H1 (cell line): ENCODE measurements at regions not wholly inside any gene's neighbourhood (a gene's known extent, or its start where the extent isn't known, plus 50 kb on each side); places are given as distances from the start of the nearest gene placed in this dataset.

Experiments used
- CTCF ChIA-PET: fragments of 300-600 bp; sonication (Branson Sonifier 250); formaldehyde crosslinking; loops from one replicate; lab custom pipeline; 2021; ENCODE audit not compliant: partially characterized antibody; lab: Charles Lee
- POLR2A ChIA-PET: fragments of 300-600 bp; sonication (Branson Sonifier 250); formaldehyde crosslinking; loops from one replicate; lab custom pipeline; 2021; ENCODE audit warnings: inconsistent platforms; ENCODE audit not compliant: partially characterized antibody; lab: Charles Lee
- DNase-seq, 2 experiments: peaks; one replicate each; pipeline versions ENCODE4 v3.0.0 to v3.0.0-alpha.2; 2010 to 2022; ENCODE audit warnings: low spot score in 2 of 2, low read depth in 1 of 2, mixed read lengths in 1 of 2
- FAIRE-seq: peaks from 2 replicates; lab custom pipeline; 2011; peaks lifted over from hg19 to GRCh38; lab: Jason Lieb, UNC
- H2AFZ ChIP-seq: 2 replicates; pipeline ENCODE4 v1.8.1; 2012; ENCODE audit warnings: low read length, inconsistent platforms
- H2AK5ac ChIP-seq: 2 replicates; pipeline ENCODE4 v1.6.1; 2013; ENCODE audit warnings: low read depth, low read length
- H2BK120ac ChIP-seq: replicated peaks from 2 replicates; pipeline ENCODE3; 2013; ENCODE audit warnings: low read depth, low read length, inconsistent platforms
- H2BK12ac ChIP-seq: 2 replicates; pipeline ENCODE4 v1.6.1; 2013; ENCODE audit warnings: low read depth, low read length
- H2BK15ac ChIP-seq: 2 replicates; pipeline ENCODE4 v1.6.1; 2013; ENCODE audit warnings: low read length
- H2BK20ac ChIP-seq: 2 replicates; pipeline ENCODE4 v1.6.1; 2013; ENCODE audit warnings: low read length
- H2BK5ac ChIP-seq: 2 replicates; pipeline ENCODE4 v1.6.1; 2013; ENCODE audit warnings: low read depth, low read length
- H3K14ac ChIP-seq: 2 replicates; pipeline ENCODE4 v1.6.1; 2013; ENCODE audit warnings: inconsistent platforms; ENCODE audit not compliant: insufficient read length
- H3K18ac ChIP-seq: 2 replicates; pipeline ENCODE4 v1.6.1; 2013; ENCODE audit warnings: low read length; ENCODE audit errors: extremely low read depth
- H3K23ac ChIP-seq: 2 replicates; pipeline ENCODE4 v1.6.1; 2013; ENCODE audit warnings: inconsistent platforms; ENCODE audit not compliant: insufficient read length
- H3K23me2 ChIP-seq: 2 replicates; pipeline ENCODE4 v1.6.1; 2013; ENCODE audit warnings: low read depth, low read length
- H3K27ac ChIP-seq: 2 replicates; pipeline ENCODE4 v1.6.1; 2011; ENCODE audit warnings: low read depth, low read length, inconsistent platforms
- H3K27me3 ChIP-seq, 4 experiments: replicated peaks in 1 of 4; 1 replicate in 1 of 4; 2 replicates in 3 of 4; pipeline versions ENCODE4 v1.6.1 to v1.8.1; 2011 to 2013; ENCODE audit warnings: low read length in 3 of 4, mild to moderate bottlenecking in 3 of 4, inconsistent platforms in 2 of 4, mixed read lengths in 2 of 4, moderate library complexity in 1 of 4; ENCODE audit not compliant: control insufficient read depth in 3 of 4, insufficient read depth in 3 of 4; ENCODE audit errors: extremely low read depth in 1 of 4
- H3K36me3 ChIP-seq, 4 experiments: 2 replicates each; pipeline versions ENCODE4 v1.6.1 to v1.8.1; 2011 to 2013; ENCODE audit warnings: mild to moderate bottlenecking in 4 of 4, low read length in 3 of 4, moderate library complexity in 2 of 4, control low read depth in 1 of 4, inconsistent platforms in 1 of 4; ENCODE audit not compliant: insufficient read depth in 4 of 4, control insufficient read depth in 2 of 4
- H3K4ac ChIP-seq: replicated peaks from 2 replicates; pipeline ENCODE3; 2013; ENCODE audit warnings: low read length, low read depth, mixed read lengths, inconsistent platforms; ENCODE audit not compliant: insufficient read length
- H3K4me1 ChIP-seq, 4 experiments: replicated peaks in 1 of 4; 1 replicate in 1 of 4; 2 replicates in 3 of 4; pipeline versions ENCODE4 v1.6.1 to v1.8.1; 2011 to 2013; ENCODE audit warnings: low read length in 3 of 4, inconsistent platforms in 2 of 4, mixed read lengths in 1 of 4; ENCODE audit not compliant: insufficient read depth in 4 of 4, control insufficient read depth in 3 of 4
- H3K4me2 ChIP-seq, 2 experiments: 2 replicates each; pipeline versions ENCODE4 v1.6.1 to v1.8.1; 2011 to 2013; ENCODE audit warnings: low read depth in 2 of 2, low read length in 2 of 2, control low read depth in 1 of 2, inconsistent platforms in 1 of 2, mild to moderate bottlenecking in 1 of 2; ENCODE audit not compliant: insufficient read depth in 1 of 2
- H3K4me3 ChIP-seq, 4 experiments: fragments of 200-600, 300-600 bp in 1 of 4; sonication (generic), shearing (Covaris generic), sonication (Bioruptor Twin) in 1 of 4; 2 replicates each; pipeline versions ENCODE4 v1.5.1 to v1.8.1; 2011 to 2016; ENCODE audit warnings: low read length in 4 of 4, low read depth in 3 of 4, control low read depth in 2 of 4, inconsistent platforms in 2 of 4, mild to moderate bottlenecking in 2 of 4, mixed read lengths in 1 of 4, moderate library complexity in 1 of 4; ENCODE audit not compliant: insufficient read depth in 2 of 4; ENCODE audit errors: extremely low read depth in 1 of 4
- H3K56ac ChIP-seq: replicated peaks from 2 replicates; pipeline ENCODE3; 2013; ENCODE audit warnings: low read depth, mild to moderate bottlenecking, mixed read lengths, low read length, inconsistent platforms; ENCODE audit not compliant: insufficient read length
- H3K79me1 ChIP-seq: 2 replicates; pipeline ENCODE4 v1.6.1; 2013; ENCODE audit warnings: low read depth, low read length, control low read depth
- H3K79me2 ChIP-seq, 2 experiments: 2 replicates each; pipeline versions ENCODE4 v1.6.1 to v1.8.1; 2012 to 2013; ENCODE audit warnings: low read length in 2 of 2, mild to moderate bottlenecking in 2 of 2, inconsistent platforms in 1 of 2; ENCODE audit not compliant: insufficient read depth in 2 of 2, control insufficient read depth in 1 of 2
- H3K9ac ChIP-seq, 4 experiments: replicated peaks in 1 of 4; 1 replicate in 1 of 4; 2 replicates in 3 of 4; pipeline versions ENCODE4 v1.6.1 to v1.8.1; 2011 to 2013; ENCODE audit warnings: low read depth in 3 of 4, low read length in 3 of 4, control low read depth in 2 of 4, mild to moderate bottlenecking in 2 of 4, moderate library complexity in 2 of 4, inconsistent platforms in 1 of 4; ENCODE audit errors: extremely low read depth in 1 of 4
- H3K9me3 ChIP-seq, 2 experiments: 2 replicates each; pipeline versions ENCODE4 v1.6.1 to v1.8.1; 2012 to 2013; ENCODE audit warnings: mild to moderate bottlenecking in 2 of 2, moderate library complexity in 2 of 2, control low read depth in 1 of 2, inconsistent platforms in 1 of 2, low read depth in 1 of 2, low read length in 1 of 2, mixed read lengths in 1 of 2; ENCODE audit not compliant: insufficient read depth in 2 of 2
- H4K20me1 ChIP-seq, 2 experiments: replicated peaks in 1 of 2; 2 replicates each; pipeline versions ENCODE3 to v1.8.1; 2011 to 2013; ENCODE audit warnings: inconsistent platforms in 2 of 2, low read length in 2 of 2, mild to moderate bottlenecking in 1 of 2; ENCODE audit not compliant: insufficient read depth in 2 of 2, control insufficient read depth in 1 of 2
- H4K5ac ChIP-seq: 2 replicates; pipeline ENCODE4 v1.6.1; 2013; ENCODE audit warnings: low read length, low read depth, mixed read lengths, inconsistent platforms; ENCODE audit not compliant: insufficient read length
- H4K8ac ChIP-seq: 2 replicates; pipeline ENCODE4 v1.8.0; 2013; ENCODE audit warnings: mild to moderate bottlenecking, moderate library complexity, low read length, inconsistent platforms; ENCODE audit not compliant: insufficient read depth; ENCODE audit errors: extremely low read depth
- H4K91ac ChIP-seq: replicated peaks from 2 replicates; pipeline ENCODE3; 2013; ENCODE audit warnings: low read length, mixed read lengths, inconsistent platforms; ENCODE audit not compliant: insufficient read length
- KDM1A ChIP-seq: fragments of 200-600, 300-600 bp; sonication (generic); IDR thresholded peaks from 2 replicates; pipeline ENCODE4 v1.7.1; 2016; ENCODE audit warnings: mild to moderate bottlenecking, low read length, borderline replicate concordance
- KDM4A ChIP-seq: IDR thresholded peaks from one replicate; pipeline ENCODE4 v1.7.1; 2012; ENCODE audit warnings: low read depth, mild to moderate bottlenecking, moderate library complexity, low read length, inconsistent platforms; ENCODE audit not compliant: severe bottlenecking
- RBBP5 ChIP-seq: IDR thresholded peaks from 2 replicates; pipeline ENCODE4 v1.7.1; 2012; ENCODE audit warnings: low read depth, mild to moderate bottlenecking, inconsistent platforms, low read length, moderate library complexity, borderline replicate concordance
- SIRT6 ChIP-seq: IDR thresholded peaks from one replicate; pipeline ENCODE4 v1.7.1; 2012; ENCODE audit warnings: low read length, inconsistent platforms
- SP2 ChIP-seq: IDR thresholded peaks from 2 replicates; pipeline ENCODE4 v1.6.1; 2012; ENCODE audit warnings: mild to moderate bottlenecking, low read length, inconsistent platforms
- WGBS, 2 experiments: shearing (Covaris generic) in 1 of 2; methylation state at CpG; one replicate each; pipeline versions ENCODE4 v1.1.6 to v1.1.7; 2013 to 2015; ENCODE audit warnings: low lambda C conversion rate in 2 of 2, mixed read lengths in 2 of 2, inconsistent platforms in 1 of 2, low coverage in 1 of 2, missing lambda C conversion rate in 1 of 2; ENCODE audit not compliant: insufficient replicate concordance in 2 of 2, insufficient coverage in 1 of 2, insufficient read length in 1 of 2; ENCODE audit errors: extremely low coverage in 1 of 2, missing lambda C conversion rate in 1 of 2; 5-methylcytosine and 5-hydroxymethylcytosine counted together
- TF ChIP-seq, protein P1 (sequence below): IDR thresholded peaks from 2 replicates; pipeline ENCODE4 v1.6.1; 2012; ENCODE audit warnings: inconsistent platforms

DNA sequence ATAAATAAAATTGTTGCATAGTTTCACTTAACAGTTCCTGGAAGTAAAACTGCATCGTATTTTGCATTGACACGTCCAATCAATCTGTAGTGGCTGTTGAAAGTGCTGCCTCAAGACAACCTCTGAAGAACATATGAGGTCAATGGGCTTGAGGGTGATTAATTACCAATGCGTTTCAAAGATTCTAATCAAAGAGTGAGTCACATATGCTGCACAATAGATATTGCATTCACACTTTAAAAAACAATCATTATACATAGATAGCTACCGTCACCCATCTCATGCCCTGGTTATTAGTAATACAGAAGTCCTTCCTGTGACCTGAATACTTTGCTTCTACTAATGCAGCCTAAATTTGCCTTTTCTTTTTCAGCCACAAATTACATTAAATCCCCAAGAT, 743.3 kb upstream of the SLIT2 start:
- Histone ChIP-seq H2AFZ (no peak overlapping the region), H2BK120ac (no peak overlapping the region), H3K4ac (no peak overlapping the region), H2BK15ac (no peak overlapping the region), H3K23ac (no peak overlapping the region), H3K4me1 (no peaks in the 10 kb centered on the region), H4K5ac (no peak overlapping the region), H3K9me3 (no peaks in the 10 kb centered on the region), H3K56ac (no peak overlapping the region), H2BK5ac (no peak overlapping the region), H3K14ac (no peak overlapping the region), H3K79me2 (no peaks in the 10 kb centered on the region), H2AK5ac (no peak overlapping the region), H4K8ac (no peak overlapping the region), H3K4me3 (no peak overlapping the region), H3K27me3 (no peaks in the 10 kb centered on the region), H3K79me1 (no peaks in the 10 kb centered on the region)
- POLR2A ChIA-PET: no interaction called here
- DNase-seq: no peak
- TF ChIP-seq, protein P1, sequence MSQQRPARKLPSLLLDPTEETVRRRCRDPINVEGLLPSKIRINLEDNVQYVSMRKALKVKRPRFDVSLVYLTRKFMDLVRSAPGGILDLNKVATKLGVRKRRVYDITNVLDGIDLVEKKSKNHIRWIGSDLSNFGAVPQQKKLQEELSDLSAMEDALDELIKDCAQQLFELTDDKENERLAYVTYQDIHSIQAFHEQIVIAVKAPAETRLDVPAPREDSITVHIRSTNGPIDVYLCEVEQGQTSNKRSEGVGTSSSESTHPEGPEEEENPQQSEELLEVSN: no peak
- TF ChIP-seq KDM1A: no peak
- TF ChIP-seq KDM4A: no peak
- no peak for TF ChIP-seq SP2
- no peak for TF ChIP-seq RBBP5
- TF ChIP-seq SIRT6: no peak
- TF ChIP-seq, all 59 proteins: peak for 0
- CTCF ChIA-PET: no interaction called here
- WGBS, 2 experiments: 97% methylated on average over 4 of the region's 4 CpGs; no CpG with 5 or more reads in 1 of the 2 experiments
- no peak overlapping the region for H4K91ac ChIP-seq
- no peak overlapping the region for H2BK12ac ChIP-seq
- H3K18ac ChIP-seq: no peak overlapping the region
- H2BK20ac ChIP-seq: no peak overlapping the region
- no peaks in the 10 kb centered on the region for H3K36me3 ChIP-seq
- no peaks in the 10 kb centered on the region for H4K20me1 ChIP-seq
- H3K4me2 ChIP-seq: no peak overlapping the region
- no peak overlapping the region for H3K27ac ChIP-seq
- no peak overlapping the region for H3K9ac ChIP-seq
- FAIRE-seq: no peak
- H3K23me2 ChIP-seq: no peaks in the 10 kb centered on the region
